Panc1 (cell line): ENCODE measurements at regions not wholly inside any gene's neighbourhood (a gene's known extent, or its start where the extent isn't known, plus 50 kb on each side); places are given as distances from the start of the nearest gene placed in this dataset.

Experiments used
- ATAC-seq: fragments of 200-7000 bp; cut with Tn5 transposase; 2 replicates; pipeline ENCODE4 v1.9.1; 2020; ENCODE audit warnings: mild to moderate bottlenecking, moderate library complexity
- BruUV-seq: library from RNA; stranded (reverse); fragments of 400-500 nt; replicated peaks from 2 replicates; lab custom pipeline; 2021; lab: Mats Ljungman, UMichigan
- CTCF ChIA-PET: fragments of 300-600 bp; sonication (Branson Sonifier 250); formaldehyde crosslinking; loops from one replicate; lab custom pipeline; 2022; ENCODE audit warnings: antibody characterized with exemption; lab: Charles Lee
- POLR2A ChIA-PET: fragments of 300-600 bp; sonication (Branson Sonifier 250); formaldehyde crosslinking; loops from one replicate; lab custom pipeline; 2022; ENCODE audit warnings: antibody characterized with exemption; lab: Charles Lee
- DNase-seq: peaks from one replicate; pipeline ENCODE4 v3.0.0-alpha.2; 2010; ENCODE audit warnings: low read depth, low spot score
- H3K27ac ChIP-seq: 2 replicates; pipeline ENCODE4 v1.5.1; 2011; ENCODE audit warnings: mild to moderate bottlenecking, low read length, inconsistent platforms
- H3K27me3 ChIP-seq: fragments of 200-500 bp; sonication (Bioruptor generic); 2 replicates; pipeline ENCODE4 v1.6.0; 2014; ENCODE audit warnings: low read length, inconsistent platforms; ENCODE audit not compliant: control insufficient read depth, insufficient read depth
- H3K36me3 ChIP-seq: fragments of 200-500 bp; sonication (Bioruptor generic); 2 replicates; pipeline ENCODE4 v1.5.1; 2014; ENCODE audit warnings: inconsistent platforms, mild to moderate bottlenecking, low read length, moderate library complexity; ENCODE audit not compliant: control insufficient read depth, insufficient read depth
- H3K4me1 ChIP-seq: 2 replicates; pipeline ENCODE4 v1.5.1; 2011; ENCODE audit warnings: inconsistent platforms, mild to moderate bottlenecking, low read length, moderate library complexity; ENCODE audit not compliant: control insufficient read depth, insufficient read depth
- H3K4me3 ChIP-seq, 2 experiments: 2 replicates each; pipeline ENCODE4 v1.5.1; 2011 to 2012; ENCODE audit warnings: low read depth in 2 of 2, low read length in 2 of 2, mild to moderate bottlenecking in 2 of 2, inconsistent platforms in 1 of 2, moderate library complexity in 1 of 2
- H3K9me3 ChIP-seq: fragments of 200-500 bp; sonication (Bioruptor generic); 2 replicates; pipeline ENCODE4 v1.5.1; 2014; ENCODE audit warnings: low read depth, mild to moderate bottlenecking, inconsistent platforms, low read length, moderate library complexity; ENCODE audit not compliant: control insufficient read depth, insufficient read depth
- POLR2AphosphoS5 ChIP-seq: IDR thresholded peaks from 2 replicates; pipeline ENCODE4 v1.6.1; 2012; ENCODE audit warnings: mild to moderate bottlenecking, low read depth, low read length, moderate library complexity
- SIN3A ChIP-seq: IDR thresholded peaks from 2 replicates; pipeline ENCODE4 v1.6.1; 2012; ENCODE audit warnings: low read depth, mild to moderate bottlenecking, low read length, moderate library complexity, borderline replicate concordance; ENCODE audit not compliant: insufficient read depth
- TCF7L2 ChIP-seq: IDR thresholded peaks from 2 replicates; pipeline ENCODE4 v1.6.1; 2011; ENCODE audit warnings: mild to moderate bottlenecking, low read depth, low read length, inconsistent platforms
- in situ Hi-C: cut with HindIII; loops from 2 replicates; pipeline ENCODE4 v1.10.0; 2016; ENCODE audit warnings: low sequenced_read_pairs, low pct_unique_long_range_greater_than_20kb
- intact Hi-C: fragments of 100-400 bp; cut with micrococcal nuclease; formaldehyde crosslinking; loops from one replicate; pipeline ENCODE4 v1.10.0; 2022; ENCODE audit not compliant: unreplicated experiment
- TF ChIP-seq, protein P1 (sequence below): fragments of 450-650 bp; IDR thresholded peaks from 2 replicates; pipeline ENCODE4 v1.5.1; 2017; ENCODE audit warnings: mild to moderate bottlenecking
- TF ChIP-seq, protein P2 (sequence below), 2 experiments: IDR thresholded peaks; 2 replicates each; pipeline ENCODE4 v1.6.1; 2011 to 2012; ENCODE audit warnings: low read depth in 2 of 2, control low read depth in 1 of 2, low read length in 1 of 2, mild to moderate bottlenecking in 1 of 2, moderate library complexity in 1 of 2; ENCODE audit not compliant: insufficient read depth in 1 of 2

DNA sequence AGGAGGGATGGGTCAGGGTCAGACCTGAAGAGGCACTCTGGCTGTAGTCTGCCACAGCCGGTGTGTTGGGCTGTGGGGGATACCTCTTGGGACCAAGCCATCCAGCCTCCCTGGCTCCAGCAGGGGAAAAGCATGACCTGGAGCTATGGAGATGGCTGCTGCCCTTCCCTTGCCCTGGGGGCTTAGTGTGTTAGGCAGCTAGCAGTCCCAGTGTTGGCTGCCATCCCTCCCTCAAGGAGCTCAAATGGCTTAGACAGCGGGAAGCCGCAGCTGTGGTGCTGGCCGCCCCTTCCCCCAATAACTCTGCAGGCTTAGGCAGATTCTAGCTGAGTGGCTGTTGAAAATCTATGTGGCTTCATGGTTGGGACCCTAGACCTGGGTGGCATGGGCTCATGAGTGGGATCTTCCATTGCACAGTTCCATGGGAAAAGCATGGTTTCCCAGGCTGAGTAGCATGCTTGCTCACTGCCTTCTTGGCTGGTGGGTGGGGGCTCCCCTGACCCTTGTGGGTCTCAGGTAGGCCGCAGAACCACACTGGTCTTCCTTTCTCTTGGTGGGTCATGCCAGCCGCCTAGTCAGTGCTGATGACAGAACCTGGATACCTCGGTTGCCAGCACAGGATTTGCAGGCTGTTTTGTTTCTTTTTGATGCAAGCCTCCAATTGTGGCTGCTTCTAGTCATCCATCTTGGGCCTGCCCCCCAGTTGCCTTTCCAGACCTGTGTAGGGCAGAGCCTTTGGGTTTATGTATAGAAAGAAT lies 69.0 kb upstream of the AHI1 start:
- no peak for TF ChIP-seq SIN3A
- TF ChIP-seq, protein P1, sequence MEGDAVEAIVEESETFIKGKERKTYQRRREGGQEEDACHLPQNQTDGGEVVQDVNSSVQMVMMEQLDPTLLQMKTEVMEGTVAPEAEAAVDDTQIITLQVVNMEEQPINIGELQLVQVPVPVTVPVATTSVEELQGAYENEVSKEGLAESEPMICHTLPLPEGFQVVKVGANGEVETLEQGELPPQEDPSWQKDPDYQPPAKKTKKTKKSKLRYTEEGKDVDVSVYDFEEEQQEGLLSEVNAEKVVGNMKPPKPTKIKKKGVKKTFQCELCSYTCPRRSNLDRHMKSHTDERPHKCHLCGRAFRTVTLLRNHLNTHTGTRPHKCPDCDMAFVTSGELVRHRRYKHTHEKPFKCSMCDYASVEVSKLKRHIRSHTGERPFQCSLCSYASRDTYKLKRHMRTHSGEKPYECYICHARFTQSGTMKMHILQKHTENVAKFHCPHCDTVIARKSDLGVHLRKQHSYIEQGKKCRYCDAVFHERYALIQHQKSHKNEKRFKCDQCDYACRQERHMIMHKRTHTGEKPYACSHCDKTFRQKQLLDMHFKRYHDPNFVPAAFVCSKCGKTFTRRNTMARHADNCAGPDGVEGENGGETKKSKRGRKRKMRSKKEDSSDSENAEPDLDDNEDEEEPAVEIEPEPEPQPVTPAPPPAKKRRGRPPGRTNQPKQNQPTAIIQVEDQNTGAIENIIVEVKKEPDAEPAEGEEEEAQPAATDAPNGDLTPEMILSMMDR: no peak
- TF ChIP-seq, protein P2, sequence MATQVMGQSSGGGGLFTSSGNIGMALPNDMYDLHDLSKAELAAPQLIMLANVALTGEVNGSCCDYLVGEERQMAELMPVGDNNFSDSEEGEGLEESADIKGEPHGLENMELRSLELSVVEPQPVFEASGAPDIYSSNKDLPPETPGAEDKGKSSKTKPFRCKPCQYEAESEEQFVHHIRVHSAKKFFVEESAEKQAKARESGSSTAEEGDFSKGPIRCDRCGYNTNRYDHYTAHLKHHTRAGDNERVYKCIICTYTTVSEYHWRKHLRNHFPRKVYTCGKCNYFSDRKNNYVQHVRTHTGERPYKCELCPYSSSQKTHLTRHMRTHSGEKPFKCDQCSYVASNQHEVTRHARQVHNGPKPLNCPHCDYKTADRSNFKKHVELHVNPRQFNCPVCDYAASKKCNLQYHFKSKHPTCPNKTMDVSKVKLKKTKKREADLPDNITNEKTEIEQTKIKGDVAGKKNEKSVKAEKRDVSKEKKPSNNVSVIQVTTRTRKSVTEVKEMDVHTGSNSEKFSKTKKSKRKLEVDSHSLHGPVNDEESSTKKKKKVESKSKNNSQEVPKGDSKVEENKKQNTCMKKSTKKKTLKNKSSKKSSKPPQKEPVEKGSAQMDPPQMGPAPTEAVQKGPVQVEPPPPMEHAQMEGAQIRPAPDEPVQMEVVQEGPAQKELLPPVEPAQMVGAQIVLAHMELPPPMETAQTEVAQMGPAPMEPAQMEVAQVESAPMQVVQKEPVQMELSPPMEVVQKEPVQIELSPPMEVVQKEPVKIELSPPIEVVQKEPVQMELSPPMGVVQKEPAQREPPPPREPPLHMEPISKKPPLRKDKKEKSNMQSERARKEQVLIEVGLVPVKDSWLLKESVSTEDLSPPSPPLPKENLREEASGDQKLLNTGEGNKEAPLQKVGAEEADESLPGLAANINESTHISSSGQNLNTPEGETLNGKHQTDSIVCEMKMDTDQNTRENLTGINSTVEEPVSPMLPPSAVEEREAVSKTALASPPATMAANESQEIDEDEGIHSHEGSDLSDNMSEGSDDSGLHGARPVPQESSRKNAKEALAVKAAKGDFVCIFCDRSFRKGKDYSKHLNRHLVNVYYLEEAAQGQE (IDR thresholded peaks at IDR 0.05; ENCODE audit: insufficient read depth in 1 of 2, low read depth in 2 of 2, low read length in 1 of 2): no peak
- TF ChIP-seq POLR2AphosphoS5: no peak
- TF ChIP-seq TCF7L2: no peak
- no peak overlapping the region for H3K4me3 ChIP-seq
- DNase-seq: no peak
- in situ Hi-C loops: no loop called here
- no TSS peak for BruUV-seq
- intact Hi-C loops: no loop called here
- no peaks in the 10 kb centered on the region for H3K27me3 ChIP-seq
- H3K27ac ChIP-seq: no peak overlapping the region
- CTCF ChIA-PET: no interaction called here
- POLR2A ChIA-PET: no interaction called here
- no peaks in the 10 kb centered on the region for H3K4me1 ChIP-seq
- H3K36me3 ChIP-seq: no peaks in the 10 kb centered on the region
- H3K9me3 ChIP-seq: no peaks in the 10 kb centered on the region
- ATAC-seq: no peak

DNA sequence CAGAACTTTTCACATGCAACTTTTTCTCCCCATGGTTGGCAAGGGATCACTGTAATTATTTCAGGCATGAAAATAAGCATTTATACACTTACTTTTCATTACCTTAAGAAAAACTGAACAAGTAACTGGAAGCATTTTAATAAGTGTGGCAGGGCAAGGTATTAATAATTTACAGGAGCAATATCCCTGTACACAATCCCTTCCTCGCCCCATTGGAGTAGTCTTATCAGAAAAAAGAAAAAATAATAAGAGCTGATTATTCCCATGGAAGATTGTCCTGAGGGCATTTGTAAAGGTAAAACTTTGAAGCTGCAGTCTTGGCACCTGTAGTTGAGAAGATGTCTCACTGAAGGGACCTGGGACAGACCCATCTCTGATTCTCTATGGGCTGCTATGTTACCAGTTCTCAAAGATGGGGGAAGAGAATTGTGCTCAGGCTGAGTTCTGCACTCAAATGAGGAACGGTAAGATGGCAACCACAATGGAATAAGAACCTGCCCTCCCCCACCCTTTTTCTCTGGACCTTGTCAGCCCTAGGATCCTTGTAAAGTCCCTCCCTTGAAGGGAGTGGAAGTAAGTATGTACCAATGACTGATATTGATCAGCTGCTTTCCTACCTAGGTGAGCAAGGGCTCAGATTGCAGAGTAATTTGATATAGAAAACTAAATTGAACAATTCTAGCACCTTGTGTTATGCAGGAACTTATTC lies 70.0 kb upstream of the AHI1 start:
- no peak overlapping the region for H3K4me3 ChIP-seq
- DNase-seq (no peak), ATAC-seq (no peak)
- no peak overlapping the region for H3K27ac ChIP-seq
- H3K36me3 ChIP-seq: no peaks in the 10 kb centered on the region
- H3K9me3 ChIP-seq: no peaks in the 10 kb centered on the region
- CTCF ChIA-PET: no interaction called here
- no TSS peak for BruUV-seq
- TF ChIP-seq, protein P1: no peak
- TF ChIP-seq TCF7L2 (no peak), POLR2AphosphoS5 (no peak), SIN3A (no peak)
- TF ChIP-seq, protein P2 (IDR thresholded peaks at IDR 0.05; ENCODE audit: insufficient read depth in 1 of 2, low read depth in 2 of 2, low read length in 1 of 2): no peak
- POLR2A ChIA-PET: no interaction called here
- H3K27me3 ChIP-seq: no peaks in the 10 kb centered on the region
- intact Hi-C loops (no loop called here), in situ Hi-C loops (no loop called here)
- H3K4me1 ChIP-seq: no peaks in the 10 kb centered on the region
